DND-41 (cell line): ENCODE measurements at regions not wholly inside any gene's neighbourhood (a gene's known extent, or its start where the extent isn't known, plus 50 kb on each side); places are given as distances from the start of the nearest gene placed in this dataset.

Experiments
- ATAC-seq: fragments of 200-7000 bp; cut with Tn5 transposase; 3 replicates; pipeline ENCODE4 v1.9.1; 2021; ENCODE audit warnings: low read depth; ENCODE audit not compliant: insufficient read depth
- DNase-seq: peaks from one replicate; pipeline ENCODE4 v3.0.0-alpha.2; 2020
- H2AFZ ChIP-seq: 2 replicates; pipeline ENCODE4 v1.6.0; 2012; ENCODE audit warnings: low read depth, low read length
- H3K27ac ChIP-seq: 2 replicates; pipeline ENCODE4 v1.5.1; 2012; ENCODE audit warnings: low read length, inconsistent platforms
- H3K27me3 ChIP-seq: fragments of 200-600 bp; sonication (generic); 2 replicates; pipeline ENCODE4 v1.6.0; 2012; ENCODE audit warnings: low read length, mild to moderate bottlenecking, inconsistent platforms; ENCODE audit not compliant: insufficient read depth, poor library complexity
- H3K36me3 ChIP-seq: 2 replicates; pipeline ENCODE4 v1.5.1; 2012; ENCODE audit warnings: low read length, inconsistent platforms; ENCODE audit not compliant: insufficient read depth
- H3K4me1 ChIP-seq: 2 replicates; pipeline ENCODE4 v1.5.1; 2012; ENCODE audit warnings: mild to moderate bottlenecking, low read length; ENCODE audit not compliant: insufficient read depth
- H3K4me2 ChIP-seq: 2 replicates; pipeline ENCODE4 v1.6.0; 2012; ENCODE audit warnings: mild to moderate bottlenecking, moderate library complexity, low read length, inconsistent platforms; ENCODE audit not compliant: insufficient read depth
- H3K4me3 ChIP-seq, 2 experiments: fragments of 200-600 bp in 1 of 2; shearing (Covaris generic) in 1 of 2; 2 replicates each; pipeline ENCODE4 v1.5.1; 2012 to 2016; ENCODE audit warnings: inconsistent platforms in 2 of 2, low read length in 2 of 2, mild to moderate bottlenecking in 2 of 2, low read depth in 1 of 2, moderate library complexity in 1 of 2
- H3K79me2 ChIP-seq: 2 replicates; pipeline ENCODE4 v1.6.0; 2012; ENCODE audit warnings: low read length, inconsistent platforms; ENCODE audit not compliant: insufficient read depth
- H3K9ac ChIP-seq: 2 replicates; pipeline ENCODE4 v1.6.0; 2012; ENCODE audit warnings: low read depth, mild to moderate bottlenecking, inconsistent platforms, low read length, moderate library complexity
- H3K9me3 ChIP-seq: 2 replicates; pipeline ENCODE4 v1.5.1; 2012; ENCODE audit warnings: low read length, moderate library complexity, mild to moderate bottlenecking, inconsistent platforms; ENCODE audit not compliant: insufficient read depth, severe bottlenecking
- H4K20me1 ChIP-seq: 2 replicates; pipeline ENCODE4 v1.6.0; 2012; ENCODE audit warnings: low read length; ENCODE audit not compliant: insufficient read depth
- CTCF ChIP-seq: IDR thresholded peaks from 2 replicates; pipeline ENCODE4 v1.5.1; 2012; ENCODE audit warnings: borderline replicate concordance, low read length, moderate library complexity, mild to moderate bottlenecking; ENCODE audit not compliant: poor library complexity, severe bottlenecking; ENCODE audit errors: extremely low read depth
- EZH2 ChIP-seq: IDR thresholded peaks from 3 replicates; pipeline ENCODE4 v1.6.1; 2012; ENCODE audit warnings: borderline replicate concordance, low read depth, mild to moderate bottlenecking, moderate library complexity, low read length, inconsistent platforms; ENCODE audit not compliant: severe bottlenecking

DNA sequence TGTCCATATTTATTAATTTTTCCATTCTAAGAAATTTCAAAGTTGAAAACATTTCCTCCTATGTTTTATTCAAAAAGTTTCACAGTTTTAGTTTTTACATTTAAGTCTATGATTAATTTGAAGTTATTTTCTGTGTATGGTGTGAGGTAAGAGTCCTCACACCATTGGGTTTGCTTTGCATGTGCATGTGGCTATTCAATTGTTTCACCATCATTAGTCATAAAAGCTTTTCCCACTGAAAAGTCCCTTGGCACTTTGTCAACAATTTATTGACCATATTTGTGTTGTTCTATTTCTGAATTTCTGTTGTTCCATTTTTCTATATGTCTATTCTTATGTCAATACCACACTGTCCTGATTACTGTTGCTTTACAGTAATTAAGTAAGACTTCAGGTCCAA, 186.5 kb downstream of the KIF18A start:
- no peak overlapping the region for H2AFZ ChIP-seq
- TF ChIP-seq CTCF (no peak), EZH2 (no peak)
- no peak overlapping the region for H3K9ac ChIP-seq
- H3K27ac ChIP-seq, result no peak overlapping the region
- H3K4me1 ChIP-seq, result no peaks in the 10 kb centered on the region
- H3K36me3 ChIP-seq, result no peaks in the 10 kb centered on the region
- ATAC-seq (no peak), DNase-seq (no peak)
- H3K9me3 ChIP-seq, result no peaks in the 10 kb centered on the region
- no peaks in the 10 kb centered on the region for H3K79me2 ChIP-seq
- H3K4me2 ChIP-seq, result no peak overlapping the region
- no peaks in the 10 kb centered on the region for H3K27me3 ChIP-seq
- H3K4me3 ChIP-seq, result no peak overlapping the region
- no peaks in the 10 kb centered on the region for H4K20me1 ChIP-seq

DNA sequence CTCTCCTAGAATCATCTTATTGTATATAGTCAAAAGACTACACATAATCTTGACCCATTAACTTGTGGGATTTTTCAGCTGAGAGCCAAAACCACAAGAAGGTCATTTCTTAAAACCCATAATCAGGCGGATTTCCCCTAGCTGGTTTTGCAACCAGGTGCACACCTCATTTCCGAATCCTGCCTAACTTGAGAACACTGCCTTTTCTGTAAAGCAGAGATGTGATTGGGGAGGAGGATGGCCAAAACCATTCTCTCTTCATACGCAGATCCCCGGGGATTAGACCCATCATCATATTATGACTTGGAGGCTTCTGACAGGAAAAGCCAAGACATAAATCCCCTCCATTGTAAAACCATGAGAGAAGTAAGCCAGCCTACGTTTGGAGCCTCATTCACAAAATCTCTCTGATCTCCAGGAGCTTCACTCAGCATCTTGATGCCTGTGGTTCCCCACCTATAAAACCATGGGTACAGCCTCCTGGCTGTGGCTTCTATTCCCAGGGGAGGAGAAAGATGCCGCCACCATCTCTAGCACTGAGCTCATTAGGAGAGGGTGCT, 191.3 kb downstream of the KIF18A start:
- H3K9ac ChIP-seq, result no peak overlapping the region
- no peaks in the 10 kb centered on the region for H4K20me1 ChIP-seq
- H2AFZ ChIP-seq, result no peak overlapping the region
- H3K4me3 ChIP-seq, result no peak overlapping the region
- ATAC-seq (no peak), DNase-seq (no peak)
- H3K9me3 ChIP-seq, result no peaks in the 10 kb centered on the region
- H3K36me3 ChIP-seq, result no peaks in the 10 kb centered on the region
- no peaks in the 10 kb centered on the region for H3K79me2 ChIP-seq
- H3K4me1 ChIP-seq, result no peaks in the 10 kb centered on the region
- TF ChIP-seq EZH2 (no peak), CTCF (no peak)
- no peak overlapping the region for H3K4me2 ChIP-seq
- no peaks in the 10 kb centered on the region for H3K27me3 ChIP-seq
- no peak overlapping the region for H3K27ac ChIP-seq

DNA sequence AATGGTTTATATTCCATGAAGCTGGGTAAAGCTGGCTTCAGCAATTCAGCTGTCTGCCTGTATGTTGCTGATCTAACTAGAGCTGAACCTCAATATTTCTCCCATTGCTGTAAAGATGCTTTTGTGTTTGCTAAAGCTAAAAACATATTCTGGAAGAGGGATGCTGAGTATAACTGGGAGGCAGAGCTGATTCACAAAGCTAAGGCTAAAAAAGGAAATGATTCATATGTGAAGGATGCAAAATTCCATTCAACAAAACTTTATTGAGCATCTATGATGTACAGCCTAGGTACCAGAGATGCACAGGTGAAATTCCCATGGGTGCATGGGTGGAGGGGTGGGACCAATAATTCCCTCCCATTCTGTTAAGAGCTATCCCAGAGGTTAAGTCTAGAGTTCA, 193.9 kb downstream of the KIF18A start:
- no peaks in the 10 kb centered on the region for H3K4me1 ChIP-seq
- H3K27me3 ChIP-seq, result no peaks in the 10 kb centered on the region
- no peak overlapping the region for H3K4me2 ChIP-seq
- TF ChIP-seq CTCF (no peak), EZH2 (no peak)
- no peaks in the 10 kb centered on the region for H3K79me2 ChIP-seq
- H3K4me3 ChIP-seq, result no peak overlapping the region
- H3K9me3 ChIP-seq, result no peaks in the 10 kb centered on the region
- DNase-seq, result no peak
- no peak overlapping the region for H3K27ac ChIP-seq
- ATAC-seq, result no peak
- H4K20me1 ChIP-seq, result no peaks in the 10 kb centered on the region
- H2AFZ ChIP-seq, result no peak overlapping the region
- H3K9ac ChIP-seq, result no peak overlapping the region
- H3K36me3 ChIP-seq, result no peaks in the 10 kb centered on the region

- H2AFZ ChIP-seq, result no peak overlapping the region
- no peaks in the 10 kb centered on the region for H4K20me1 ChIP-seq
- H3K4me3 ChIP-seq, result no peak overlapping the region
- H3K4me2 ChIP-seq, result no peak overlapping the region
- H3K27ac ChIP-seq, result no peak overlapping the region
- DNase-seq, result no peak
- no peak overlapping the region for H3K9ac ChIP-seq
- H3K36me3 ChIP-seq, result no peaks in the 10 kb centered on the region
- H3K79me2 ChIP-seq, result no peaks in the 10 kb centered on the region
- TF ChIP-seq CTCF (no peak), EZH2 (no peak)
- no peaks in the 10 kb centered on the region for H3K9me3 ChIP-seq
- no peaks in the 10 kb centered on the region for H3K4me1 ChIP-seq
- H3K27me3 ChIP-seq, result no peaks in the 10 kb centered on the region
- no peak for ATAC-seq
These were observed 194.3 kb downstream of the KIF18A start for GRCh38 chr11:27913650-27914049.
